HepG2 (cell line): ENCODE measurements at regions not wholly inside any gene's neighbourhood (a gene's known extent, or its start where the extent isn't known, plus 50 kb on each side); places are given as distances from the start of the nearest gene placed in this dataset.

ENCODE experiments used
- ATAC-seq: fragments of 200-7000 bp; cut with Tn5 transposase; 3 replicates; pipeline ENCODE4 v1.9.1; 2020; ENCODE audit warnings: mild to moderate bottlenecking, moderate library complexity
- BruUV-seq: library from RNA; stranded (reverse); fragments of 400-500 nt; replicated peaks from 2 replicates; lab custom pipeline; 2021; lab: Mats Ljungman, UMichigan
- CTCF ChIA-PET: fragments of 300-600 bp; formaldehyde crosslinking; extraction: SDS; loops from one replicate; lab custom pipeline; 2021; ENCODE audit warnings: low total read pairs, inconsistent platforms, low intra/inter-chr PET ratio; lab: Yijun Ruan, JAX
- POLR2A ChIA-PET: fragments of 350-600 bp; sonication (Branson Sonifier 250); formaldehyde crosslinking; loops from one replicate; lab custom pipeline; 2020; ENCODE audit warnings: antibody characterized with exemption, inconsistent platforms; lab: Yijun Ruan, JAX
- DNase-seq: peaks from one replicate; pipeline ENCODE4 v3.0.0-alpha.2; 2015; ENCODE audit warnings: low spot score
- FAIRE-seq: peaks from 3 replicates; lab custom pipeline; 2011; peaks lifted over from hg19 to GRCh38; lab: Jason Lieb, UNC
- H2AFZ ChIP-seq: one replicate; pipeline ENCODE4 v1.6.1; 2011; ENCODE audit warnings: low read length, inconsistent platforms
- H3K27ac ChIP-seq: fragments of 300-600 bp; 3 replicates; pipeline ENCODE4 v1.8.0; 2011; ENCODE audit warnings: mixed run types, mild to moderate bottlenecking, mixed read lengths, low read length, inconsistent platforms; ENCODE audit not compliant: insufficient read depth; ENCODE audit errors: extremely low read length
- H3K27me3 ChIP-seq, 2 experiments: fragments of 200-600 bp in 1 of 2; 2 replicates in 1 of 2; 3 replicates in 1 of 2; pipeline versions ENCODE4 v1.6.0 to v1.8.0; 2011; ENCODE audit warnings: low read length in 2 of 2, mild to moderate bottlenecking in 2 of 2, moderate library complexity in 2 of 2, inconsistent platforms in 1 of 2; ENCODE audit not compliant: insufficient read depth in 2 of 2, control insufficient read depth in 1 of 2
- H3K36me3 ChIP-seq, 2 experiments: fragments of 200-600 bp in 1 of 2; replicated peaks in 1 of 2; 2 replicates in 1 of 2; 3 replicates in 1 of 2; pipeline versions ENCODE4 v1.5.1 to v1.8.0; 2011; ENCODE audit warnings: low read length in 2 of 2, inconsistent platforms in 1 of 2; ENCODE audit not compliant: insufficient read depth in 2 of 2, control insufficient read depth in 1 of 2
- H3K4me1 ChIP-seq: 2 replicates; pipeline ENCODE4 v1.5.1; 2012; ENCODE audit warnings: low read length, inconsistent platforms; ENCODE audit not compliant: insufficient read depth
- H3K4me2 ChIP-seq: 2 replicates; pipeline ENCODE4 v1.6.0; 2011; ENCODE audit warnings: low read depth, low read length, inconsistent platforms
- H3K4me3 ChIP-seq, 3 experiments: fragments of 200-600 bp in 1 of 3; sonication (generic), shearing (Covaris generic) in 1 of 3; replicated peaks in 1 of 3; 2 replicates each; pipeline ENCODE4 v1.5.1; 2011 to 2016; ENCODE audit warnings: low read length in 3 of 3, inconsistent platforms in 2 of 3, low read depth in 2 of 3, mild to moderate bottlenecking in 2 of 3, control low read depth in 1 of 3, mixed read lengths in 1 of 3; ENCODE audit not compliant: insufficient read depth in 1 of 3
- H3K79me2 ChIP-seq: one replicate; pipeline ENCODE4 v1.6.1; 2011; ENCODE audit warnings: low read length, inconsistent platforms; ENCODE audit not compliant: insufficient read depth
- H3K9ac ChIP-seq: 2 replicates; pipeline ENCODE4 v1.6.0; 2011; ENCODE audit warnings: mild to moderate bottlenecking, low read depth, low read length, inconsistent platforms; ENCODE audit not compliant: insufficient read depth
- H3K9me3 ChIP-seq: 2 replicates; pipeline ENCODE4 v1.5.1; 2012; ENCODE audit warnings: mild to moderate bottlenecking, low read length
- H4K20me1 ChIP-seq: 2 replicates; pipeline ENCODE4 v1.6.0; 2011; ENCODE audit warnings: inconsistent platforms, mild to moderate bottlenecking, low read length, moderate library complexity; ENCODE audit not compliant: insufficient read depth
- EHMT2 ChIP-seq: fragments of 200-600 bp; sonication (generic); IDR thresholded peaks from 2 replicates; pipeline ENCODE4 v1.7.0; 2017; ENCODE audit warnings: antibody characterized with exemption, low read depth, low read length, borderline replicate concordance
- HINFP ChIP-seq: sonication (generic); formaldehyde crosslinking; IDR thresholded peaks from 2 replicates; pipeline ENCODE4 v1.4.0; 2020; ENCODE audit warnings: low read depth, mild to moderate bottlenecking, missing genetic modification reagents
- JUND ChIP-seq: sonication (generic); formaldehyde crosslinking; IDR thresholded peaks from 2 replicates; pipeline ENCODE4 v1.8.0; 2022; ENCODE audit warnings: mild to moderate bottlenecking, missing genetic modification reagents
- RAD51 ChIP-seq: fragments of 450-650 bp; IDR thresholded peaks from 2 replicates; pipeline ENCODE4 v1.6.1; 2016; ENCODE audit warnings: borderline replicate concordance
- RBM22 ChIP-seq: fragments of 200-400 bp; formaldehyde crosslinking; optimal IDR thresholded peaks from 2 replicates; pipeline ENCODE3; 2017; ENCODE audit warnings: mild to moderate bottlenecking, low read length, moderate library complexity
- RELA ChIP-seq: sonication (generic); formaldehyde crosslinking; IDR thresholded peaks from 2 replicates; pipeline ENCODE4 v1.4.0; 2020; ENCODE audit warnings: missing genetic modification reagents
- ZFP36 ChIP-seq: fragments of 150-350 bp; IDR thresholded peaks from 2 replicates; pipeline ENCODE4 v1.6.1; 2018; ENCODE audit warnings: borderline replicate concordance, low read length, low read depth; ENCODE audit not compliant: partially characterized antibody
- ZMAT3 ChIP-seq: sonication (generic); formaldehyde crosslinking; conservative IDR thresholded peaks from 2 replicates; pipeline ENCODE4 v1.7.0; 2021; ENCODE audit warnings: missing genetic modification reagents
- ZMYM4 ChIP-seq: sonication (generic); formaldehyde crosslinking; IDR thresholded peaks from 2 replicates; pipeline ENCODE4 v1.8.1; 2023; ENCODE audit warnings: mild to moderate bottlenecking, missing genetic modification reagents
- ZNF567 ChIP-seq: sonication (generic); formaldehyde crosslinking; IDR thresholded peaks from 2 replicates; pipeline ENCODE4 v1.8.1; 2023; ENCODE audit warnings: mild to moderate bottlenecking, missing genetic modification reagents, borderline replicate concordance
- ZNF616 ChIP-seq: sonication (generic); formaldehyde crosslinking; IDR thresholded peaks from 2 replicates; pipeline ENCODE4 v1.5.0; 2020; ENCODE audit warnings: low read depth, mild to moderate bottlenecking, missing genetic modification reagents
- ZNF777 ChIP-seq: sonication (generic); formaldehyde crosslinking; IDR thresholded peaks from 2 replicates; pipeline ENCODE4 v1.4.0; 2020; ENCODE audit warnings: missing genetic modification reagents
- ZNF792 ChIP-seq: IDR thresholded peaks from 2 replicates; pipeline ENCODE4 v1.6.1; 2016
- WGBS: methylation state at CpG from one replicate; pipeline ENCODE4 v1.1.6; 2017; ENCODE audit warnings: low lambda C conversion rate; 5-methylcytosine and 5-hydroxymethylcytosine counted together
- in situ Hi-C: cut with HindIII; loops from 2 replicates; pipeline ENCODE4 v1.10.0; 2017; ENCODE audit warnings: low pct_unique_long_range_greater_than_20kb; ENCODE audit not compliant: extremely low pct_ligation_motif_present
- intact Hi-C: fragments of 100-400 bp; cut with micrococcal nuclease; formaldehyde crosslinking; loops from one replicate; pipeline ENCODE4 v1.10.0; 2022; ENCODE audit not compliant: unreplicated experiment
- TF ChIP-seq, protein P1 (sequence below): conservative IDR thresholded peaks from 2 replicates; pipeline ENCODE4 v1.6.1; 2018; ENCODE audit warnings: missing genetic modification reagents

DNA sequence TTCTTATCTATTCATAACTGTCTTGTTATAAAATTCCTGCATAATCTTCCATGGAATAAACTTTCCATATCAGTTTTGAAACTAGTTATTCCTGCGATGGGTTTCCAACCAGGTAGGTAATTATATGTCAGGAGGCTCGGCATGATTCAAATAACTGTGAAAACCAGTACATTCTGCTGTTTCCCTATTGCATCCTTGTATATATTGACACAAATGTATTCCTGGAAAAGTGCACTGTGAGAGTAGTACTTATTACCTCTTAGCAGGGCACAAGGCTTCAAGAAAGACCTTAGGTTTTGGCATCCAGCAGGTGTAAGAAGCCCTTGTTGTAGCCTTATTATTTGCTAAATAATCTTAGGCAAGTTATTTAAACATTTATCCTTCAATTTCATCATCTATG lies 1131.3 kb upstream of the ATXN8OS start:
- H3K9ac ChIP-seq = no peak overlapping the region
- no peaks in the 10 kb centered on the region for H3K36me3 ChIP-seq
- no peaks in the 10 kb centered on the region for H3K27me3 ChIP-seq
- no peak for ATAC-seq
- in situ Hi-C loops = no loop called here
- CTCF ChIA-PET = no interaction called here
- no peak for DNase-seq
- no peak for TF ChIP-seq ZNF792
- no peak for TF ChIP-seq RELA (CRISPR knock-in tag)
- TF ChIP-seq ZMYM4 (CRISPR knock-in tag) = no peak
- TF ChIP-seq ZNF616 = no peak
- TF ChIP-seq ZFP36 = no peak
- TF ChIP-seq ZMAT3 (CRISPR knock-in tag) = no peak
- TF ChIP-seq, protein P1, sequence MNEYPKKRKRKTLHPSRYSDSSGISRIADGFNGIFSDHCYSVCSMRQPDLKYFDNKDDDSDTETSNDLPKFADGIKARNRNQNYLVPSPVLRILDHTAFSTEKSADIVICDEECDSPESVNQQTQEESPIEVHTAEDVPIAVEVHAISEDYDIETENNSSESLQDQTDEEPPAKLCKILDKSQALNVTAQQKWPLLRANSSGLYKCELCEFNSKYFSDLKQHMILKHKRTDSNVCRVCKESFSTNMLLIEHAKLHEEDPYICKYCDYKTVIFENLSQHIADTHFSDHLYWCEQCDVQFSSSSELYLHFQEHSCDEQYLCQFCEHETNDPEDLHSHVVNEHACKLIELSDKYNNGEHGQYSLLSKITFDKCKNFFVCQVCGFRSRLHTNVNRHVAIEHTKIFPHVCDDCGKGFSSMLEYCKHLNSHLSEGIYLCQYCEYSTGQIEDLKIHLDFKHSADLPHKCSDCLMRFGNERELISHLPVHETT = no peak
- no peak for TF ChIP-seq RBM22
- TF ChIP-seq, all 625 proteins: peak for 0
- Histone ChIP-seq H3K4me3 (no peak overlapping the region), H3K4me2 (no peak overlapping the region), H3K27ac (no peak overlapping the region), H4K20me1 (no peaks in the 10 kb centered on the region), H3K79me2 (no peaks in the 10 kb centered on the region), H3K4me1 (no peaks in the 10 kb centered on the region), H3K9me3 (no peaks in the 10 kb centered on the region), H2AFZ (no peak overlapping the region)
- BruUV-seq = no TSS peak
- intact Hi-C loops = no loop called here
- POLR2A ChIA-PET = no interaction called here
- no peak for FAIRE-seq
- WGBS = 4% methylated on average over 2 of the region's 2 CpGs

DNA sequence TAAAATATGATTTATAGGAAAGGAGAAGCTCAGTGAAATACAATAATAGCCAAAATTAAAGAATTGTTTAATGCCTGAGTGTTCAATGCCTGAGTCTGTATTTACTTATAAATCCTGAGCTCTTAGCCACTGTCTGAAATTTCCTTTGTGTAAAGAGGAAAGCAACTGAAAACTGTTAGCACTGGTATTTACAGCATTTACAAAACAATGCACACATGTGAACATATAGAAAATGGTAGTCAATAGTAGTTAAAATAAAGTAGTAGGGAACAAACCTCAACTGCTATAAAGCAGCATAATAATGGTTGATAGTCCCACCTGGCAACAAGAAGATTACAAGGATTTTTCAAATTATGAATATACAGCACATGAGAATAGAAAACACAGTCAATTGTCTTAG lies 1137.1 kb upstream of the ATXN8OS start:
- no peaks in the 10 kb centered on the region for H3K79me2 ChIP-seq
- FAIRE-seq (no peak), ATAC-seq (no peak), DNase-seq (no peak)
- H3K27me3 ChIP-seq = no peaks in the 10 kb centered on the region
- ChIA-PET POLR2A (no interaction called here), CTCF (no interaction called here)
- H3K4me3 ChIP-seq = no peak overlapping the region
- TF ChIP-seq JUND (no peak), RAD51 (no peak), ZNF567 (CRISPR knock-in tag) (no peak), ZNF777 (CRISPR knock-in tag) (no peak), EHMT2 (no peak), HINFP (CRISPR knock-in tag) (no peak)
- H3K9me3 ChIP-seq = no peaks in the 10 kb centered on the region
- intact Hi-C loops = no loop called here
- H3K36me3 ChIP-seq = no peaks in the 10 kb centered on the region
- H3K9ac ChIP-seq = no peak overlapping the region
- H3K27ac ChIP-seq = no peak overlapping the region
- no peak overlapping the region for H2AFZ ChIP-seq
- in situ Hi-C loops = no loop called here
- no peaks in the 10 kb centered on the region for H4K20me1 ChIP-seq
- no peaks in the 10 kb centered on the region for H3K4me1 ChIP-seq
- no TSS peak for BruUV-seq
- no peak overlapping the region for H3K4me2 ChIP-seq
